PC-9 (cell line): ENCODE measurements at regions not wholly inside any gene's neighbourhood (a gene's known extent, or its start where the extent isn't known, plus 50 kb on each side); places are given as distances from the start of the nearest gene placed in this dataset.

Source experiments
- BruUV-seq: library from RNA; stranded (reverse); fragments of 400-500 nt; replicated peaks from 2 replicates; lab custom pipeline; 2021; lab: Mats Ljungman, UMichigan
- CTCF ChIA-PET: fragments of 300-600 bp; sonication (Branson Sonifier 250); formaldehyde crosslinking; loops from one replicate; lab custom pipeline; 2022; ENCODE audit warnings: antibody characterized with exemption; lab: Charles Lee
- POLR2A ChIA-PET: fragments of 300-600 bp; sonication (Branson Sonifier 250); formaldehyde crosslinking; loops from one replicate; lab custom pipeline; 2022; ENCODE audit warnings: antibody characterized with exemption; ENCODE audit not compliant: unreplicated experiment; lab: Charles Lee
- DNase-seq, 2 experiments: peaks; one replicate each; pipeline versions ENCODE4 v3.0.0 to v3.0.0-alpha.2; 2015 to 2022; ENCODE audit warnings: mixed read lengths in 1 of 2
- H2AFZ ChIP-seq: fragments of 200-600 bp; sonication (generic); 2 replicates; pipeline ENCODE4 v1.8.1; 2017; ENCODE audit warnings: antibody characterized with exemption
- H3F3A ChIP-seq: fragments of 200-600 bp; sonication (generic); 2 replicates; pipeline ENCODE4 v1.8.1; 2017; ENCODE audit warnings: antibody characterized with exemption, mild to moderate bottlenecking, low read depth; ENCODE audit not compliant: insufficient read depth
- H3K27ac ChIP-seq: fragments of 200-600 bp; sonication (generic); 2 replicates; pipeline ENCODE4 v1.6.1; 2016; ENCODE audit warnings: mixed run types
- H3K27me3 ChIP-seq: fragments of 200-600 bp; sonication (generic); 2 replicates; pipeline ENCODE4 v1.6.1; 2016; ENCODE audit warnings: low read depth, mixed run types; ENCODE audit not compliant: insufficient read depth
- H3K36me3 ChIP-seq: fragments of 200-600 bp; sonication (generic); 2 replicates; pipeline ENCODE4 v1.6.1; 2016; ENCODE audit warnings: low read depth, mixed run types
- H3K4me1 ChIP-seq: fragments of 200-600 bp; sonication (generic); replicated peaks from 2 replicates; pipeline ENCODE4 v1.6.1; 2016; ENCODE audit warnings: mixed run types; ENCODE audit not compliant: insufficient read depth
- H3K4me2 ChIP-seq: fragments of 200-600 bp; sonication (generic); 2 replicates; pipeline ENCODE4 v1.6.1; 2017; ENCODE audit warnings: mixed run types
- H3K4me3 ChIP-seq: fragments of 200-600 bp; sonication (generic); 2 replicates; pipeline ENCODE4 v1.6.1; 2016; ENCODE audit warnings: mixed run types
- H3K79me2 ChIP-seq: fragments of 200-600 bp; sonication (generic); 2 replicates; pipeline ENCODE4 v1.6.1; 2017; ENCODE audit warnings: low read depth, mixed run types
- H3K9me2 ChIP-seq: fragments of 200-600 bp; sonication (generic); 2 replicates; pipeline ENCODE4 v1.8.1; 2017; ENCODE audit warnings: mild to moderate bottlenecking; ENCODE audit not compliant: insufficient read depth
- H3K9me3 ChIP-seq: fragments of 200-600 bp; sonication (generic); 2 replicates; pipeline ENCODE4 v1.8.1; 2016; ENCODE audit warnings: low read depth; ENCODE audit not compliant: insufficient read depth
- H4K20me1 ChIP-seq: fragments of 200-600 bp; sonication (generic); 2 replicates; pipeline ENCODE4 v1.8.1; 2017; ENCODE audit not compliant: insufficient read depth
- EZH2 ChIP-seq: fragments of 200-600 bp; sonication (generic); IDR thresholded peaks from 2 replicates; pipeline ENCODE4 v1.8.0; 2017; ENCODE audit warnings: antibody characterized with exemption, low read depth
- intact Hi-C: fragments of 100-400 bp; cut with micrococcal nuclease; formaldehyde crosslinking; loops from one replicate; pipeline ENCODE4 v1.10.0; 2022; ENCODE audit not compliant: unreplicated experiment
- TF ChIP-seq, protein P1 (sequence below): fragments of 200-600 bp; sonication (generic); conservative IDR thresholded peaks from 2 replicates; pipeline ENCODE4 v1.6.1; 2017; ENCODE audit warnings: mixed run types, antibody characterized with exemption, mild to moderate bottlenecking, moderate library complexity

DNA sequence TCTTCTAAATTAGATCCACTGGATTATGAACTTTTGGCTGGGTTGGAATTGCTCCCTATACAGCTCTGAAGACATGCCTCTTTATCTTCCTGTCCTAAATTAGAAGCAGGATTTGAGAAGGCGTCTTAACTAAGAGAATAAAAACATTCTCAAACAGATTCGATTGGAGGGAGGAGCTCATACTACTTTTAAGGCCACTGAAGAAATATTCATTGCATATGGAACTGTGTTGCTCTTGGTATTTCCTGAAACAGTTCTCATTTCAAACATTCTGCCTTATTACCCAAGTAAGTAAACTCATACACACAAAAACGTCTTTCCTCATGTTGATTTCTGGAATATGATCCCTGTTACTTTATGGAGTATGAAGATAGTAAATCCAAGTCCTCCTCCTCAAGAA lies 519.7 kb upstream of the CDH4 start:
- H3K9me3 ChIP-seq: no peaks in the 10 kb centered on the region
- H3K27me3 ChIP-seq: peaks cover 8% of the 10 kb centered on the region; the same call in 1 of the 2 replicates
- no peaks in the 10 kb centered on the region for H3K79me2 ChIP-seq
- no peak overlapping the region for H3K27ac ChIP-seq
- H4K20me1 ChIP-seq: no peaks in the 10 kb centered on the region
- POLR2A ChIA-PET: no interaction called here
- H3F3A ChIP-seq: no peaks in the 10 kb centered on the region
- TF ChIP-seq EZH2: no peak
- TF ChIP-seq, protein P1, sequence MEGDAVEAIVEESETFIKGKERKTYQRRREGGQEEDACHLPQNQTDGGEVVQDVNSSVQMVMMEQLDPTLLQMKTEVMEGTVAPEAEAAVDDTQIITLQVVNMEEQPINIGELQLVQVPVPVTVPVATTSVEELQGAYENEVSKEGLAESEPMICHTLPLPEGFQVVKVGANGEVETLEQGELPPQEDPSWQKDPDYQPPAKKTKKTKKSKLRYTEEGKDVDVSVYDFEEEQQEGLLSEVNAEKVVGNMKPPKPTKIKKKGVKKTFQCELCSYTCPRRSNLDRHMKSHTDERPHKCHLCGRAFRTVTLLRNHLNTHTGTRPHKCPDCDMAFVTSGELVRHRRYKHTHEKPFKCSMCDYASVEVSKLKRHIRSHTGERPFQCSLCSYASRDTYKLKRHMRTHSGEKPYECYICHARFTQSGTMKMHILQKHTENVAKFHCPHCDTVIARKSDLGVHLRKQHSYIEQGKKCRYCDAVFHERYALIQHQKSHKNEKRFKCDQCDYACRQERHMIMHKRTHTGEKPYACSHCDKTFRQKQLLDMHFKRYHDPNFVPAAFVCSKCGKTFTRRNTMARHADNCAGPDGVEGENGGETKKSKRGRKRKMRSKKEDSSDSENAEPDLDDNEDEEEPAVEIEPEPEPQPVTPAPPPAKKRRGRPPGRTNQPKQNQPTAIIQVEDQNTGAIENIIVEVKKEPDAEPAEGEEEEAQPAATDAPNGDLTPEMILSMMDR: no peak
- H2AFZ ChIP-seq: no peak overlapping the region
- no peak overlapping the region for H3K4me3 ChIP-seq
- no TSS peak for BruUV-seq
- no peaks in the 10 kb centered on the region for H3K36me3 ChIP-seq
- no peaks in the 10 kb centered on the region for H3K4me1 ChIP-seq
- CTCF ChIA-PET: no interaction called here
- DNase-seq: no peak
- no peaks in the 10 kb centered on the region for H3K9me2 ChIP-seq
- no peak overlapping the region for H3K4me2 ChIP-seq
- intact Hi-C loops: no loop called here

DNA sequence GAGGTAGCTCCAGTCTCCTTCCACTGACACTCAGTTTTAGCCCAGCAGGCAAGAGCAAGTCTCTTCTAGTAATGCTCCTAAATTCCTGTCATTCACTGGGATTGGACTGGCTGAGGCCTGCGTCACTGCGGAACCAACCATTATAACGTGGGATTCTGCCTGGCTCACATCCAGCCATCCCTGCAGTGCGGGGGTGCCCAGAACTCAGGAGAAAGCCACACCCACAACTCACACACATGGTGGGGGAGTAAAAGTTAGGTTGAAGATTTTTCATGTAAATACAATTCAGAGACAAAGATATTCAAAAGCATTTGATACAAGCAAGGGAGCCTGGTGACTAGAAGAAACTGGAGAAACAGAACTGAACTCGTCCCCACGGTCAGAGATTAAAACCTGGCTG lies 504.0 kb upstream of the CDH4 start:
- ChIA-PET CTCF (no interaction called here), POLR2A (no interaction called here)
- no peaks in the 10 kb centered on the region for H3K4me1 ChIP-seq
- H3K79me2 ChIP-seq: no peaks in the 10 kb centered on the region
- peaks cover 66% of the 10 kb centered on the region for H3K27me3 ChIP-seq
- H3K36me3 ChIP-seq: no peaks in the 10 kb centered on the region
- no peaks in the 10 kb centered on the region for H4K20me1 ChIP-seq
- DNase-seq: no peak
- H3K4me3 ChIP-seq: no peak overlapping the region
- no peak overlapping the region for H2AFZ ChIP-seq
- H3K9me2 ChIP-seq: no peaks in the 10 kb centered on the region
- no TSS peak for BruUV-seq
- no peak overlapping the region for H3K4me2 ChIP-seq
- TF ChIP-seq EZH2: no peak
- no peaks in the 10 kb centered on the region for H3K9me3 ChIP-seq
- no peak overlapping the region for H3K27ac ChIP-seq
- H3F3A ChIP-seq: no peaks in the 10 kb centered on the region
- intact Hi-C loops: no loop called here

DNA sequence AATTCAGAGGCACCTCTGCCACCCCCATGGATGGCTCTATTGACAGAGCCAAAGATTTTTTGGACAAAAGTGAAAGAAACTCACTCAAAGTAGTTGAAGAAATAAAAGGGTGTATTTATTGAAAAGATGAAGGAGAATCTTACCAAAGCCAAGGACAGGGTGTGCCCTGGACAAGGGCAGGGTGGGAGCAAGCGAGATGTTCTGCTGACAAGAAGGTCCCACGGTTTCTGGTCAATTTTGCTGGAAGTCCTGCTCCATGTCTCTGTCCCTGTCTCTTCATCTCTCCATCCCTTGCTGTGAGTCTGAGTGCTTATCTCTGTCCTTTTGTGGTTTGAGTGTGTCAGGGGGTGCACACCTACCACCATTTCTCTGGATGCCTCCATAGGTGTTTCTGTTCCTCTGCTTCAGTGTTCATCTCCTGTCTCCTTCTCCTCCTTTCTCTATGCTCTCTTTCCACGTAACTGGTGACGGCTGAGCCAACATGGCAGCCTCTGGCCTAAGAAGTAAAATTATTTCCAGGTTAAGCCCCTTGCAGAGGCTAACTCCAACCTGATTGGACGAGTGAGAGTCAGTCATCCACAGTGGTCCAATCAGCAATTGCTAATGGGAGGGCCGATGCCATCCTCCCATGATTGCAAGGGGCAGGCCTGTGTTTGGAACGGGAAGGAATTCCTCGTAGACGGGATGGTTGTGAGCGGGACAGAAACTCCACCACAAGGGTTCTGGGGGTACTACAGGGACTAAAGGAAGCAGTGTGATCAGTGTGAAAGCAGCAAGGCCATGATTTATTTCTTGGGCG lies 502.1 kb upstream of the CDH4 start:
- no peak overlapping the region for H2AFZ ChIP-seq
- no peaks in the 10 kb centered on the region for H3K36me3 ChIP-seq
- intact Hi-C loops: no loop called here
- H3K9me2 ChIP-seq: no peaks in the 10 kb centered on the region
- H4K20me1 ChIP-seq: no peaks in the 10 kb centered on the region
- no peak for TF ChIP-seq EZH2
- TF ChIP-seq, protein P1: no peak
- no TSS peak for BruUV-seq
- no peaks in the 10 kb centered on the region for H3K4me1 ChIP-seq
- CTCF ChIA-PET: no interaction called here
- no peaks in the 10 kb centered on the region for H3K9me3 ChIP-seq
- no peak overlapping the region for H3K4me3 ChIP-seq
- DNase-seq: no peak
- H3F3A ChIP-seq: no peaks in the 10 kb centered on the region
- no peak overlapping the region for H3K27ac ChIP-seq
- H3K79me2 ChIP-seq: no peaks in the 10 kb centered on the region
- H3K27me3 ChIP-seq: peaks cover 82% of the 10 kb centered on the region
- POLR2A ChIA-PET: no interaction called here
- no peak overlapping the region for H3K4me2 ChIP-seq

DNA sequence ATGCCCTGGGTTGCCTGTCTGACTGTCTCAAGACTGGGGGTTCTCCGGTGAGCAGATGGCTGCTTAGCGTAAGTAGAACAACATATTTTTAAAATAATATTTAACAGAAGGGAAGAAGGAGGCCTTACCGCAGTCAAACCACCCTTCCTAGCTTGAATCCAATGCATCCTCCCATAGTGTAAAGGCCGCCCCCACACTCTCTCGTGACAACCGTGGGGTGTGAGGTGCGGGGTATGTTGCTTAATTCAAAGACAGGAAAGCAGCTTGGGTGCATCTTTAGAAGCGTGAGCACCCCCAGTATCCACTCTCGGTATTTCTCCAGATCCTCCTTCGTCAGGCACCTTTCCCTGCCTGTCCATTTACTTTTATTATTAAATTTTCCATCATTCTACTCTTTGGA lies 501.2 kb upstream of the CDH4 start:
- H3K27ac ChIP-seq: no peak overlapping the region
- no peak overlapping the region for H2AFZ ChIP-seq
- no peak for TF ChIP-seq EZH2
- TF ChIP-seq, protein P1: no peak
- no peaks in the 10 kb centered on the region for H3K36me3 ChIP-seq
- no peaks in the 10 kb centered on the region for H3K4me1 ChIP-seq
- ChIA-PET POLR2A (no interaction called here), CTCF (no interaction called here)
- H4K20me1 ChIP-seq: no peaks in the 10 kb centered on the region
- intact Hi-C loops: no loop called here
- no peak for DNase-seq
- H3K79me2 ChIP-seq: no peaks in the 10 kb centered on the region
- no peak overlapping the region for H3K4me3 ChIP-seq
- H3K9me3 ChIP-seq: no peaks in the 10 kb centered on the region
- peaks cover 83% of the 10 kb centered on the region for H3K27me3 ChIP-seq
- H3K4me2 ChIP-seq: no peak overlapping the region
- BruUV-seq: no TSS peak
- no peaks in the 10 kb centered on the region for H3K9me2 ChIP-seq
- no peaks in the 10 kb centered on the region for H3F3A ChIP-seq
